Activated CD4-positive, alpha-beta T cell treated with anti-CD3 and anti-CD28 coated beads, Interleukin-2, amount 50 U/mL, for 1 hour (primary cell): ENCODE measurements at regions not wholly inside any gene's neighbourhood (a gene's known extent, or its start where the extent isn't known, plus 50 kb on each side); places are given as distances from the start of the nearest gene placed in this dataset.
"Not testable (repeated sequence)": the region's sequence is repeated elsewhere in the genome, so short reads cannot be mapped to it uniquely, and the experiment has no call there.

Experiments used
- DNase-seq: peaks from one replicate; pipeline ENCODE4 v3.0.0-alpha.2; 2020

DNA sequence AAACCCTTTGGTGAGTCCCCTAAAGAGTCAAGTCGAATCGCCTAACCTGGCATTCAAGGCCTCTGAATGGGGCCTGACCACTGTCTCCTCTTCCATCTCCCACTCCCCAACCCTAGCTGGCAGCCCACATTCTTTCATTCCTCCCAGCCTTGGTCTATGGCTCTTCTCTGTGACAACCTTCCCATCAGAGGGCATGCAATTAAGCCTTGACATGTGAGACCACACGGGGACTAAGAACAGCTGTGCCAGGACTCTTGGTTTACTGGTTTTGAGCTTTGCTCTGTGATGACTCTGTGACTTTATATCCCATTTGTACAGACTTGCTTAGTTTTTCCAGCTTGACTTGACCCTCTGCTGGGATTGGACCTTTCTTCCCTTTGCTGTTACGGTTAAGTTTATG is 116.6 kb downstream of the BUB3 start:
- DNase-seq: no peak

DNA sequence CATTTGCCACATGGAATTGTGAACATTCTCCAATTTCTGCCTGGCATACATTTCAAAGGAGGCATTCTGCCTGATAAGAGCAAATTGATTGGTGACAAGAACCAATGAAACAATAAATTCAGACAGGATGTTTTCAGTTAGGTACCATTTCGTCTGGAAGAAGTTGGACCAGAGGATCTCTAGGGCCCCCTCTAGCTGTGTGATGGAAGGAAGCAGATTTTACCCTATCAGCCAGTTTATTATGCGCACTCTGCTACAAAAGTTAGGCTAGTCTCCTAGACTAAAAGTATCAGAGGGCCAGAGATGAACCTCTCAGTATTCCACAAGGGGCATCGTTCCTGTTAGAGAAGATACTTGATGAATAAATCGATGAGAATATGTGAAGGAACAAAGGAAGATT is 118.0 kb downstream of the BUB3 start:
- no peak for DNase-seq

DNA sequence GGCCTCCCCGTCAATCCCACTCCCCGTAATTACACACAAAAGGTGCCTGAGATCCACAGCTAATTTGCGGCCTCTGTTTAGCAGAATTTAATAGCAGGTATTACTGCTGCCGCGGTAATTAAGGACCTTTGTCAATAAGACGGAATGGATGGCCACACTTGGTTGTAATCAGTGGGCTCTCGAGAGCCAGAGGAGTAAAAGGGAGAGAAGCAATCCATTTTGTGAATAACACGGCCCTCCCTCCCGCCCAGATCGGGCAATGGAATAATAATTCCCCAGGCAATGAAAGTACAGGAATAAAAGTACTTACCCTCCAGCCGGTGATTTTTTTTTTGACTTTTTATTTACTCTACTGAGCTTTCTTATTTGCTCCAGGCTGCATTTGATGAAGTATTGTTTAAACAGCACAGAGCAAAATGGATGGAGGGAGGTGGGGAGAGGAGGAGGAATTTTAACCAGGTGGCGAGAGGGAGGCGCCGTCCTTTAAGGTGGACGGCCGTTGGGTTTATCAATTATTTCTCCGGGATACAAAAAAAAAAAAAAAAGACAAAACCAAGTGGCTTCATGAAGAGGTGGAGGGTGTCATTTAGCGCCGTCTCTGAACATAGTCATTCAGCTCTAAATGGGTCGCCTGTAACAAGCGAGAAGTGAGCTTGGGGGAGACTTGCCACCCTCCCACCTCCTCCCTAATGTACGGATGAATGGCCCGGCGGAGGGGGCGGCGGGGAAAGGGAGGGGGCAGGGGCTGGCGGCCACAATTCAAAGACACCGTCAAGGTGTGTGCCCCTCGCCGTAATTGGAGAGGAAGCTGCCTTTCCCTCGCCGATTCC is 120.3 kb downstream of the BUB3 start:
- DNase-seq: no peak

DNA sequence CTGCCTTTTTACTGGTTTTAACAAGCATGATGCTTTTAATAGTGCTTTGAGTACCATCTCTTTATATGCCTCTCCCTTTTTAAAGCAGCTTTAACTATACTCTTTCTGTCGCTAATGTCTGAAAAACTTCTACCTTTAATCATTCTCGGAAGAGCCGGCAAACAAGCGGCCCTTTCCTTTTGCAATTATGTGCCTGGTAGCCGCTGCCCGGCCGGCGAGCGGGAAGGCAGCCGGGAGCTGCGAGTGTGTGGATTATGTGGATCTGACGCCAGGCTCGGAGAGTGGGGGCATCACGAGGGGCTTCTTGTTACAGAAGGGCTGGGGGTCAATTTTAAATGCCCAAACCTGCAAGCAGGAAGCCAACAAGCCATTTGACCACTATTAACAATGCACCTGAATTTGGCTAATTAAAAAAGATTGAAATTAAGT is 120.9 kb downstream of the BUB3 start:
- DNase-seq: no peak

DNA sequence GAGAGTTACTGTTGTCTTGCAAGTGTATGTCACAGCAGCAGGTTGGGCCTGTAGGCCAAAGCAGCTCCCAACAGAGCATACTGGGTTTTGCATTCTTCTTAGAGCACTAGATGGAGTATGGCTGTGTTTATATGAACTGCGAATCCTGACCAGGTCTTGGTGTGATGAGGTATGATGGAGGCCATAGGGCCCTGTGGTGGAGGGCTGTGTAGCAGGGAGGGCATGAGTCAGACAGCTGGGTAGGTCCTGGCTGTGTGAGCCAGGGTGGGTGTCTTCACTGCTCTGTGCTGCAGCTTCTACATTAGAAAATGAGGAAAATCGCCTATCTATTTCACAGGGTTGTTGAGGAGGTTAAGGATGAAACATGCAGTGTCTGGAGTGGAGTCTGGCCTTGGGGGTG is 124.2 kb downstream of the BUB3 start:
- no peak for DNase-seq

- not testable (repeated sequence) for DNase-seq
These were observed 129.2 kb downstream of the BUB3 start for GRCh38 chr10:123283371-123283770.

DNA sequence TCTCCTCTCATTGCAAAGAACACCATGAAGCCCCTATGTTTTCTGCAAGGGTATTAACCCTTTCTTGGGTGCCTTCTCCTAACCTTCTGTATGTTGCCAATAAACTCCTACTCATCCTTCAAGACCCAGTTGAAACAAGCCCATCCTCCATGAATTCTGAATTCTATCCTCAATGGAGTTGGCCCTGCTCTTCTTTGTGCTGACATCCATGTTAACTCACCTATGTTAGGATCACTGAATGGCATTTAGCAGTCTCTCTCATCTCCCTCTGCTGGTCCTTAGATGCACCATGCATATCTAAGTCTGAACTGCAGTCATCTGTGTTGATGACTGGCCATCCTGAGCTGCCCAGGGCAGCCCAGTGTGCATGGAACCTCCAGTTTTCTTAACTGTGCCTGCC is 129.8 kb downstream of the BUB3 start:
- no peak for DNase-seq

GRCh38 chr10:123287594-123288247 is 133.5 kb downstream of the BUB3 start:
- no peak for DNase-seq

DNA sequence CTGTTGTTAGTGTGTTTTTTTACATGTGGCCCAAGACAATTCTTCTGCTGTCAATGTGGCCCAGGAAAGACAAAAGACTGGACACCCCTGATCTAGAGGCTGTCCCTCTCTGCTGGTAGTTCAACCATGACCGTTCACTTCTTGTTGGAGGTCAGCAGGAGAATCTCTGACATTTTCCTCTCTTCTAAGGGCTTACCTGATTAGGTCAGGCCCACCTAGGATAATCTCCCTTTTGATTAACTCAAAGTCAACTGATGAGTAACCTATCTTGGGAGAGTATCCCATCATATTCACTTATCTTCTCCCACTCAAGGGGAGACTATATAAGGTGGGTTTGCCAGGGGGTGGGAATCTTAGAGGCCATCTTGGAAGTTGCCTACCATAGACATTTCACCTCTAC is 135.2 kb downstream of the BUB3 start:
- DNase-seq: no peak

GRCh38 chr10:123294109-123294508 is 139.9 kb downstream of the BUB3 start:
- DNase-seq: no peak

DNA sequence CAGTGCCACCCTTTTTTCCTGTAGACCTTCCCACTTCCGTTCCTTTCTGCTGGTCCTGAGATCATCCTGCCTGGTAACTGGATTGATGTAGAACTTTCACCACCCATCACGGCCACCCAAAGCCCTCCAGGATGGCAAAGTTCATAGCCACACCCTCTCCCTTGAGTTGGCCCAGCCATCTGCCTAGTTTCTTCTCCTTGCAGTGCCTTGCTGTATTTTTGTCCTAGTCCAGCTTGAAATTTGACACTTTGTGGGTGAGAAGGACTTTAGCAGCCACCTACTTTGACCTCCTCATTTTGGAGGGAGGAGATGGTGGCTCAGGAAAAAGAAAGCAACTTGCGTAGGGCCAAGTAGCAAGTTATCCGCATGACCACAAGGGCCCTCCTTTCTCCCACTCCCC is 140.7 kb downstream of the BUB3 start:
- no peak for DNase-seq

- DNase-seq: no peak
These were observed 141.4 kb downstream of the BUB3 start for GRCh38 chr10:123295644-123296043.

DNA sequence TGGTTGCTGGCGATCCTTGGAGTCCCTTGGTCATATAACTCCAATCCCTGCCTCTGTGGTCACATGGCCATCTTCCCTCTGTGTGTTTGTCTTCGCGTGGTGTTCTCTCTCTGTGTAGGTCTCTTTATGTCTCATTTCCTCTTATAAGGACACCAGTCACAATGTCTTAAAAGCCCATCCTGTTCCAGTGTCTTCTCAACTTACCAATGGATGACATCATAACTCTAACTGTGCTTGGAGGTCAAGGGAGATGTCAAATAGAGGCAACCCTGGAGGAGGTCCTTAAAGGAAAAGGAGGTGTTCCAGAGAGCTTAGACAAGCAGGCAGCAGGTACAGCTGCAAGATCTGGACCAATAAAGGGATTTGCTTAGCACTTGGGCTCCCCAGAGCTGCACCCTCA is 143.0 kb downstream of the BUB3 start:
- no peak for DNase-seq

- DNase-seq: no peak
These were observed 144.4 kb downstream of the BUB3 start for GRCh38 chr10:123298583-123298982.

- DNase-seq: no peak
These were observed 145.4 kb downstream of the BUB3 start for GRCh38 chr10:123299598-123299997.

GRCh38 chr10:123301077-123301857 is 147.1 kb downstream of the BUB3 start:
- no peak for DNase-seq

- no peak for DNase-seq
These were observed 149.6 kb downstream of the BUB3 start for GRCh38 chr10:123303581-123304337.

- no peak for DNase-seq
These were observed 151.5 kb downstream of the BUB3 start for GRCh38 chr10:123305671-123306070.

- no peak for DNase-seq
These were observed 152.1 kb downstream of the BUB3 start for GRCh38 chr10:123306290-123306689.

GRCh38 chr10:123309731-123310130 is 155.5 kb downstream of the BUB3 start:
- DNase-seq: no peak

DNA sequence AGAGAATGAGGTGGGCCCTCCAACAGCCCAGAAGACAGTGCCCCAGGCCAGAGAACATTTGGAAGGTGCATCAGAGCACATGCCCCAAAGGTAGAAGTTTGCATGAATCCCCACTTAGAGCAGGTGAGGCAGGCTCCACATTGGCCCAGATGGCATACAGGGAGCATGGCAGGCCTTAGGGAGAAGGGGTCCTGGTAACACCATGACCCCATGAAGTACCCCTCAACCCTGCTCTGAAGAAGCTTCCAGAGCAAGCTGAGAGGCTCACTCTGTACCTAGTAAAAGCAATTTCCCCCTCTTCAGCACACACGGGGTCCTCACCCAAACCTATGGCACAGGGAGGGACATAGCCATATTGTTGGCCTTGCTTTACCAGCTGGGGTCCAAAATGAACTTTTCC is 162.6 kb downstream of the BUB3 start:
- DNase-seq: no peak

- no peak for DNase-seq
These were observed 164.3 kb downstream of the BUB3 start for GRCh38 chr10:123318516-123318915.

- DNase-seq: no peak
These were observed 165.9 kb downstream of the BUB3 start for GRCh38 chr10:123320091-123320490.
